ENCODE measurements at regions not wholly inside any gene's neighbourhood (a gene's known extent, or its start where the extent isn't known, plus 50 kb on each side); places are given as distances from the start of the nearest gene placed in this dataset.

DNA sequence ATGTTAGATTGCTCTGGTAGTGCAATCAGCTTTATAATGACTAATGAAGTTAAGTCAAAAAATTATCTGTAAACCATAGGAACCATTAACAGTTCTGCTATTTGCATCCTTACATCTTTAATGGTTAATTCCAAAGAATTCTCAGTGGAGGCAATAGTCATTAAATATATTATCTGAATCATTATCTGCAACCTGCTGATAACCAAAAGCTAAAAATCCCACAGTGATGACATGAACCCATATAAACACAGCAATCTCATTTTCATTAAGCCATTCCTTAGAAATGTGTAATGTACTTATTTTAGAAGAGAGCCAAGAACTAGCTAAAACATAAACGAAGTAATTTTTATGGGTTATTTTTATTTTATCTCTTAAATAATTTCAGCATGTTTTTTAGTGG is 60.2 kb downstream of the MAGEB16 start:
- no peak overlapping the region for H3K4me3 Mint-ChIP-seq
- no peaks in the 10 kb centered on the region for H3K27me3 Mint-ChIP-seq
- ATAC-seq (no peak), DNase-seq (no peak)
- no peaks in the 10 kb centered on the region for H3K36me3 Mint-ChIP-seq (ENCODE audit: low read depth)
- CTCF ChIA-PET, result no interaction called here
- H3K9me3 Mint-ChIP-seq (ENCODE audit: low read depth), result peaks cover 2% of the 10 kb centered on the region
- intact Hi-C loops (cut with DNase I, micrococcal nuclease), result no loop called here
- no peak overlapping the region for H3K27ac Mint-ChIP-seq
- POLR2A ChIA-PET, result no interaction called here
- H3K4me1 Mint-ChIP-seq, result no peaks in the 10 kb centered on the region

DNA sequence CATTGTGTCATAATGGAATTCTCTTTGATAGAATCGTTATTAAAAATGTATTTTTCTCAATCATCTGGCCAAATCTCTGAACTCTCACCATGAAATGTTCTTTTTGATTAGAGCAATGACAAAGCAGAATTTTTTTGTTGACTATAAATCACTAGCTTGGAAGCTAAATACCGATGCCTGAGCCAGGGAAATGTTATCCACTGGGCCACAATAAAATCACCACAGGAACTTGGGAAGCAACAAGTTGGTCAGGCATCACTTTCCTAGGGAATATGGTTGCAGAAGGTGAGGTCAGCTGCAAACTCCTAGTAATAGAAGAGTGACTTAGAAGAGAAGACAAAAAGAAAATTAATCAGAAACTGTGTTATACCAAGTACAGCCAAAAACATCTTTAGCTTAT is 60.6 kb upstream of the CFAP47 start:
- Mint-ChIP-seq H3K36me3 (ENCODE audit: low read depth) (no peaks in the 10 kb centered on the region), H3K4me1 (no peaks in the 10 kb centered on the region), H3K27ac (no peak overlapping the region), H3K27me3 (no peaks in the 10 kb centered on the region), H3K9me3 (ENCODE audit: low read depth) (peaks cover 2% of the 10 kb centered on the region), H3K4me3 (no peak overlapping the region)
- intact Hi-C loops (cut with DNase I, micrococcal nuclease), result no loop called here
- DNase-seq (no peak), ATAC-seq (no peak)
- CTCF ChIA-PET, result no interaction called here
- POLR2A ChIA-PET, result no interaction called here

DNA sequence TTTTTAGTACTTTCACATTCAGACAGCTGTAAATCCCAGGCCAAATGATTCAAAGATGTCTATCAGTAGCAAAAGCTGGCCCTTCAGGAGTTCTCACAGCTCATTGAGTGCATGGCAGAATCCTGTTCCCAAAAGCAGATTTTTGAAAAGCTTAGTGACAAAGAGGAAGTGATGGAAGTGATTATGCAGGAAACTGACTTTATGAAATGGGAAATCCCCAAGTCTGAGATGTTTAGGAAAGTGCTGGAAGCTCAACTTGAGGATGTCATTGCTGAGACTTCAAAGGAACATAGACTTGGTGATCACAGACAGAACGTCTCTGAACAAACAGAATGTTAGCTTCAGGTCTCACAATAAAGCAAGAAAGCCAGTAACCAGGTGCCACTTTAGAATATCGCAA is 51.0 kb upstream of the CFAP47 start:
- DNase-seq, result no peak
- no peaks in the 10 kb centered on the region for H3K36me3 Mint-ChIP-seq (ENCODE audit: low read depth)
- ChIA-PET POLR2A (no interaction called here), CTCF (interaction anchor here (1.2 kb wide), 1 partner anchor 14 kb away, joined by 3 read pairs; no protein-coding TSS in a partner anchor)
- no peak for ATAC-seq
- no peaks in the 10 kb centered on the region for H3K27me3 Mint-ChIP-seq
- H3K27ac Mint-ChIP-seq, result no peak overlapping the region
- H3K9me3 Mint-ChIP-seq (ENCODE audit: low read depth), result peaks cover 2% of the 10 kb centered on the region
- intact Hi-C loops (cut with DNase I, micrococcal nuclease), result no loop called here
- H3K4me1 Mint-ChIP-seq, result no peaks in the 10 kb centered on the region
- H3K4me3 Mint-ChIP-seq, result no peak overlapping the region

All from activated CD4-positive, alpha-beta T cell treated with anti-CD3 and anti-CD28 coated beads for 36 hours (primary cell).